HG03097 (cell line): ENCODE measurements at regions not wholly inside any gene's neighbourhood (a gene's known extent, or its start where the extent isn't known, plus 50 kb on each side); places are given as distances from the start of the nearest gene placed in this dataset.
"Not testable (repeated sequence)": the region's sequence is repeated elsewhere in the genome, so short reads cannot be mapped to it uniquely, and the experiment has no call there.

Experiments used
- ATAC-seq: cut with Tn5 transposase; IDR thresholded peaks from one replicate; pipeline ENCODE4 v1.9.1; 2021; ENCODE audit not compliant: unreplicated experiment, low FRiP score

- ATAC-seq: not testable (repeated sequence)
These were observed 390.8 kb upstream of the SLC10A2 start for GRCh38 chr13:103457050-103457449.

- ATAC-seq: no peak
These were observed 385.4 kb upstream of the SLC10A2 start for GRCh38 chr13:103451656-103452055.

GRCh38 chr13:103443604-103444003 is 377.4 kb upstream of the SLC10A2 start:
- no peak for ATAC-seq

- ATAC-seq: no peak
These were observed 371.4 kb upstream of the SLC10A2 start for GRCh38 chr13:103437651-103438050.

GRCh38 chr13:103436057-103436654 is 369.9 kb upstream of the SLC10A2 start:
- no peak for ATAC-seq

- ATAC-seq: no peak
These were observed 365.6 kb upstream of the SLC10A2 start for GRCh38 chr13:103431856-103432255.

GRCh38 chr13:103430368-103430767 is 364.2 kb upstream of the SLC10A2 start:
- no peak for ATAC-seq

- ATAC-seq: no peak
These were observed 343.8 kb upstream of the SLC10A2 start for GRCh38 chr13:103410002-103410401.

- ATAC-seq: no peak
These were observed 340.8 kb upstream of the SLC10A2 start for GRCh38 chr13:103406967-103407366.

- no peak for ATAC-seq
These were observed 339.1 kb upstream of the SLC10A2 start for GRCh38 chr13:103405297-103405696.

- ATAC-seq: no peak
These were observed 337.6 kb upstream of the SLC10A2 start for GRCh38 chr13:103403814-103404213.

- no peak for ATAC-seq
These were observed 337.0 kb upstream of the SLC10A2 start for GRCh38 chr13:103403148-103403740.

GRCh38 chr13:103395139-103395538 is 328.9 kb upstream of the SLC10A2 start:
- ATAC-seq: no peak

- ATAC-seq: no peak
These were observed 328.4 kb upstream of the SLC10A2 start for GRCh38 chr13:103394618-103395017.

- no peak for ATAC-seq
These were observed 325.7 kb upstream of the SLC10A2 start for GRCh38 chr13:103391936-103392335.

- ATAC-seq: no peak
These were observed 322.6 kb upstream of the SLC10A2 start for GRCh38 chr13:103388839-103389238.

- no peak for ATAC-seq
These were observed 320.1 kb upstream of the SLC10A2 start for GRCh38 chr13:103386341-103386740.

GRCh38 chr13:103373916-103374315 is 307.7 kb upstream of the SLC10A2 start:
- ATAC-seq: no peak

GRCh38 chr13:103371271-103371670 is 305.1 kb upstream of the SLC10A2 start:
- ATAC-seq: no peak

GRCh38 chr13:103370790-103371189 is 304.6 kb upstream of the SLC10A2 start:
- ATAC-seq: no peak

- ATAC-seq: no peak
These were observed 292.2 kb upstream of the SLC10A2 start for GRCh38 chr13:103358255-103358932.

GRCh38 chr13:103356226-103356864 is 290.1 kb upstream of the SLC10A2 start:
- no peak for ATAC-seq
